Gastroesophageal sphincter (tissue), 3 donors: ENCODE measurements at regions not wholly inside any gene's neighbourhood (a gene's known extent, or its start where the extent isn't known, plus 50 kb on each side); places are given as distances from the start of the nearest gene placed in this dataset.

Source experiments
- CTCF ChIP-seq, 4 experiments: fragments of 200-600 bp in 2 of 4; fragments of 450-650 bp in 2 of 4; sonication (generic) in 1 of 4; IDR thresholded peaks; one replicate each; pipeline ENCODE4 v1.5.1; 2017 to 2019; ENCODE audit warnings: antibody characterized with exemption in 4 of 4, mild to moderate bottlenecking in 2 of 4, moderate library complexity in 2 of 4
- EP300 ChIP-seq: sonication (generic); formaldehyde crosslinking; IDR thresholded peaks from one replicate; pipeline ENCODE4 v1.6.1; 2017; ENCODE audit warnings: antibody characterized with exemption, mild to moderate bottlenecking
- POLR2A ChIP-seq, 2 donors: fragments of 450-650 bp; IDR thresholded peaks; one replicate each; pipeline ENCODE4 v1.6.1; 2017; ENCODE audit warnings: antibody characterized with exemption in 2 of 2, mild to moderate bottlenecking in 2 of 2, moderate library complexity in 1 of 2
- POLR2AphosphoS5 ChIP-seq: sonication (generic); formaldehyde crosslinking; IDR thresholded peaks from one replicate; pipeline ENCODE4 v1.6.1; 2017; ENCODE audit warnings: antibody characterized with exemption

- TF ChIP-seq CTCF (IDR thresholded peaks at IDR 0.05), result no peak
- TF ChIP-seq POLR2A (IDR thresholded peaks at IDR 0.05), result no peak
- TF ChIP-seq EP300, result no peak
- no peak for TF ChIP-seq POLR2AphosphoS5
These were observed 89.0 kb downstream of the SEMA4F start for GRCh38 chr2:74743039-74743438.
